ENCODE measurements at regions not wholly inside any gene's neighbourhood (a gene's known extent, or its start where the extent isn't known, plus 50 kb on each side); places are given as distances from the start of the nearest gene placed in this dataset.

GRCh38 chr12:87520968-87521367 lies 508.2 kb downstream of the C12orf50 start:
- Histone ChIP-seq H3K27ac (ENCODE audit: low read length) (no peak overlapping the region), H3K4me3 (ENCODE audit: low read length) (no peak overlapping the region), H3K9ac (ENCODE audit: low read length) (no peak overlapping the region), H3K4me1 (ENCODE audit: control insufficient read depth, low read depth, low read length) (no peaks in the 10 kb centered on the region), H3K36me3 (ENCODE audit: control insufficient read depth, low read depth, low read length) (no peaks in the 10 kb centered on the region), H3K9me3 (ENCODE audit: control insufficient read depth, low read depth, low read length) (no peaks in the 10 kb centered on the region), H3K27me3 (ENCODE audit: control insufficient read depth, insufficient read depth, low read length) (no peaks in the 10 kb centered on the region)

GRCh38 chr12:87518481-87518880 lies 510.7 kb downstream of the C12orf50 start:
- H3K27ac ChIP-seq (ENCODE audit: low read length) = no peak overlapping the region
- no peaks in the 10 kb centered on the region for H3K36me3 ChIP-seq (ENCODE audit: control insufficient read depth, low read depth, low read length)
- H3K27me3 ChIP-seq (ENCODE audit: control insufficient read depth, insufficient read depth, low read length) = no peaks in the 10 kb centered on the region
- no peak overlapping the region for H3K4me3 ChIP-seq (ENCODE audit: low read length)
- no peaks in the 10 kb centered on the region for H3K4me1 ChIP-seq (ENCODE audit: control insufficient read depth, low read depth, low read length)
- no peak overlapping the region for H3K9ac ChIP-seq (ENCODE audit: low read length)
- no peaks in the 10 kb centered on the region for H3K9me3 ChIP-seq (ENCODE audit: control insufficient read depth, low read depth, low read length)

GRCh38 chr12:87518036-87518435 lies 511.2 kb downstream of the C12orf50 start:
- Histone ChIP-seq H3K4me3 (ENCODE audit: low read length) (no peak overlapping the region), H3K4me1 (ENCODE audit: control insufficient read depth, low read depth, low read length) (no peaks in the 10 kb centered on the region), H3K36me3 (ENCODE audit: control insufficient read depth, low read depth, low read length) (no peaks in the 10 kb centered on the region), H3K9me3 (ENCODE audit: control insufficient read depth, low read depth, low read length) (no peaks in the 10 kb centered on the region), H3K9ac (ENCODE audit: low read length) (no peak overlapping the region), H3K27ac (ENCODE audit: low read length) (no peak overlapping the region), H3K27me3 (ENCODE audit: control insufficient read depth, insufficient read depth, low read length) (no peaks in the 10 kb centered on the region)

GRCh38 chr12:87513536-87514280 lies 515.5 kb downstream of the C12orf50 start:
- Histone ChIP-seq H3K9ac (ENCODE audit: low read length) (no peak overlapping the region), H3K27ac (ENCODE audit: low read length) (no peak overlapping the region)

GRCh38 chr12:87511371-87511770 lies 517.8 kb downstream of the C12orf50 start:
- H3K27ac ChIP-seq (ENCODE audit: low read length) = no peak overlapping the region
- H3K9ac ChIP-seq (ENCODE audit: low read length) = no peak overlapping the region
- no peaks in the 10 kb centered on the region for H3K36me3 ChIP-seq (ENCODE audit: control insufficient read depth, low read depth, low read length)
- H3K9me3 ChIP-seq (ENCODE audit: control insufficient read depth, low read depth, low read length) = no peaks in the 10 kb centered on the region
- no peaks in the 10 kb centered on the region for H3K4me1 ChIP-seq (ENCODE audit: control insufficient read depth, low read depth, low read length)
- no peaks in the 10 kb centered on the region for H3K27me3 ChIP-seq (ENCODE audit: control insufficient read depth, insufficient read depth, low read length)
- H3K4me3 ChIP-seq (ENCODE audit: low read length) = no peak overlapping the region

More at GRCh38 chr12:87513536-87514280, 515.5 kb downstream of the C12orf50 start:
- no peaks in the 10 kb centered on the region for H3K4me1 ChIP-seq (ENCODE audit: control insufficient read depth, low read depth, low read length)
- H3K9me3 ChIP-seq (ENCODE audit: control insufficient read depth, low read depth, low read length) = no peaks in the 10 kb centered on the region
- H3K27me3 ChIP-seq (ENCODE audit: control insufficient read depth, insufficient read depth, low read length) = no peaks in the 10 kb centered on the region
- no peaks in the 10 kb centered on the region for H3K36me3 ChIP-seq (ENCODE audit: control insufficient read depth, low read depth, low read length)
- no peak overlapping the region for H3K4me3 ChIP-seq (ENCODE audit: low read length)

- Histone ChIP-seq H3K4me1 (ENCODE audit: control insufficient read depth, low read depth, low read length) (no peaks in the 10 kb centered on the region), H3K27ac (ENCODE audit: low read length) (no peak overlapping the region), H3K27me3 (ENCODE audit: control insufficient read depth, insufficient read depth, low read length) (no peaks in the 10 kb centered on the region), H3K4me3 (ENCODE audit: low read length) (no peak overlapping the region), H3K9ac (ENCODE audit: low read length) (no peak overlapping the region), H3K9me3 (ENCODE audit: control insufficient read depth, low read depth, low read length) (no peaks in the 10 kb centered on the region), H3K36me3 (ENCODE audit: control insufficient read depth, low read depth, low read length) (no peaks in the 10 kb centered on the region)
These were observed 519.9 kb downstream of the C12orf50 start for GRCh38 chr12:87509237-87509820.

GRCh38 chr12:87491598-87491997 lies 537.6 kb downstream of the C12orf50 start:
- no peaks in the 10 kb centered on the region for H3K36me3 ChIP-seq (ENCODE audit: control insufficient read depth, low read depth, low read length)
- H3K4me3 ChIP-seq (ENCODE audit: low read length) = no peak overlapping the region
- no peaks in the 10 kb centered on the region for H3K9me3 ChIP-seq (ENCODE audit: control insufficient read depth, low read depth, low read length)
- no peak overlapping the region for H3K27ac ChIP-seq (ENCODE audit: low read length)
- no peaks in the 10 kb centered on the region for H3K27me3 ChIP-seq (ENCODE audit: control insufficient read depth, insufficient read depth, low read length)
- H3K4me1 ChIP-seq (ENCODE audit: control insufficient read depth, low read depth, low read length) = no peaks in the 10 kb centered on the region
- no peak overlapping the region for H3K9ac ChIP-seq (ENCODE audit: low read length)

GRCh38 chr12:87491089-87491488 lies 538.1 kb downstream of the C12orf50 start:
- Histone ChIP-seq H3K36me3 (ENCODE audit: control insufficient read depth, low read depth, low read length) (no peaks in the 10 kb centered on the region), H3K27ac (ENCODE audit: low read length) (no peak overlapping the region), H3K9ac (ENCODE audit: low read length) (no peak overlapping the region), H3K4me3 (ENCODE audit: low read length) (no peak overlapping the region), H3K4me1 (ENCODE audit: control insufficient read depth, low read depth, low read length) (no peaks in the 10 kb centered on the region), H3K27me3 (ENCODE audit: control insufficient read depth, insufficient read depth, low read length) (no peaks in the 10 kb centered on the region), H3K9me3 (ENCODE audit: control insufficient read depth, low read depth, low read length) (no peaks in the 10 kb centered on the region)

GRCh38 chr12:87469295-87469694 lies 559.9 kb downstream of the C12orf50 start:
- H3K9ac ChIP-seq (ENCODE audit: low read length) = no peak overlapping the region
- no peak overlapping the region for H3K4me3 ChIP-seq (ENCODE audit: low read length)
- no peaks in the 10 kb centered on the region for H3K27me3 ChIP-seq (ENCODE audit: control insufficient read depth, insufficient read depth, low read length)
- H3K4me1 ChIP-seq (ENCODE audit: control insufficient read depth, low read depth, low read length) = peaks cover 12% of the 10 kb centered on the region
- H3K27ac ChIP-seq (ENCODE audit: low read length) = no peak overlapping the region
- no peaks in the 10 kb centered on the region for H3K36me3 ChIP-seq (ENCODE audit: control insufficient read depth, low read depth, low read length)
- no peaks in the 10 kb centered on the region for H3K9me3 ChIP-seq (ENCODE audit: control insufficient read depth, low read depth, low read length)

- Histone ChIP-seq H3K9ac (ENCODE audit: low read length) (no peak overlapping the region), H3K4me1 (ENCODE audit: control insufficient read depth, low read depth, low read length) (peaks cover 12% of the 10 kb centered on the region), H3K4me3 (ENCODE audit: low read length) (no peak overlapping the region), H3K27ac (ENCODE audit: low read length) (no peak overlapping the region), H3K9me3 (ENCODE audit: control insufficient read depth, low read depth, low read length) (no peaks in the 10 kb centered on the region), H3K36me3 (ENCODE audit: control insufficient read depth, low read depth, low read length) (no peaks in the 10 kb centered on the region), H3K27me3 (ENCODE audit: control insufficient read depth, insufficient read depth, low read length) (no peaks in the 10 kb centered on the region)
These were observed 561.3 kb downstream of the C12orf50 start for GRCh38 chr12:87467936-87468335.

GRCh38 chr12:87464565-87464964 lies 564.6 kb downstream of the C12orf50 start:
- H3K27ac ChIP-seq (ENCODE audit: low read length) = no peak overlapping the region
- no peak overlapping the region for H3K4me3 ChIP-seq (ENCODE audit: low read length)
- H3K4me1 ChIP-seq (ENCODE audit: control insufficient read depth, low read depth, low read length) = peaks cover 12% of the 10 kb centered on the region
- H3K9ac ChIP-seq (ENCODE audit: low read length) = no peak overlapping the region
- H3K36me3 ChIP-seq (ENCODE audit: control insufficient read depth, low read depth, low read length) = no peaks in the 10 kb centered on the region
- H3K9me3 ChIP-seq (ENCODE audit: control insufficient read depth, low read depth, low read length) = no peaks in the 10 kb centered on the region
- H3K27me3 ChIP-seq (ENCODE audit: control insufficient read depth, insufficient read depth, low read length) = no peaks in the 10 kb centered on the region

GRCh38 chr12:87444039-87444438 lies 585.2 kb downstream of the C12orf50 start:
- no peak overlapping the region for H3K9ac ChIP-seq (ENCODE audit: low read length)
- H3K27ac ChIP-seq (ENCODE audit: low read length) = no peak overlapping the region

More at GRCh38 chr12:87444039-87444438, 585.2 kb downstream of the C12orf50 start:
- Histone ChIP-seq H3K36me3 (ENCODE audit: control insufficient read depth, low read depth, low read length) (no peaks in the 10 kb centered on the region), H3K4me1 (ENCODE audit: control insufficient read depth, low read depth, low read length) (no peaks in the 10 kb centered on the region), H3K4me3 (ENCODE audit: low read length) (no peak overlapping the region), H3K9me3 (ENCODE audit: control insufficient read depth, low read depth, low read length) (no peaks in the 10 kb centered on the region), H3K27me3 (ENCODE audit: control insufficient read depth, insufficient read depth, low read length) (no peaks in the 10 kb centered on the region)

Data from iPS-18a (cell line).